Adipocyte (in vitro differentiated cells): ENCODE measurements at regions not wholly inside any gene's neighbourhood (a gene's known extent, or its start where the extent isn't known, plus 50 kb on each side); places are given as distances from the start of the nearest gene placed in this dataset.
A peak's percentile ranks its signal among the peaks of the same experiment; 100 is the strongest.
"Not testable (repeated sequence)": the region's sequence is repeated elsewhere in the genome, so short reads cannot be mapped to it uniquely, and the experiment has no call there.

Experiments
- DNase-seq: peaks from one replicate; pipeline ENCODE4 v3.0.0-alpha.2; 2015; ENCODE audit warnings: low read depth
- H3K27me3 ChIP-seq: replicated peaks from 2 replicates; pipeline ENCODE4 v1.7.0; 2013; ENCODE audit warnings: mild to moderate bottlenecking, low read length, moderate library complexity; ENCODE audit not compliant: control insufficient read depth, insufficient read depth
- H3K36me3 ChIP-seq: 2 replicates; pipeline ENCODE4 v1.7.0; 2013; ENCODE audit warnings: low read length, mild to moderate bottlenecking, moderate library complexity; ENCODE audit not compliant: control insufficient read depth, insufficient read depth, severe bottlenecking
- H3K4me1 ChIP-seq: 2 replicates; pipeline ENCODE4 v1.7.0; 2013; ENCODE audit warnings: mild to moderate bottlenecking, low read length, moderate library complexity; ENCODE audit not compliant: control insufficient read depth, insufficient read depth
- H3K4me3 ChIP-seq: 2 replicates; pipeline ENCODE4 v1.7.0; 2013; ENCODE audit warnings: mild to moderate bottlenecking, low read length, moderate library complexity
- H3K9ac ChIP-seq: 2 replicates; pipeline ENCODE4 v1.7.0; 2013; ENCODE audit warnings: mild to moderate bottlenecking, low read length, moderate library complexity
- H3K9me3 ChIP-seq: 2 replicates; pipeline ENCODE4 v1.7.0; 2013; ENCODE audit warnings: mild to moderate bottlenecking, low read length, moderate library complexity; ENCODE audit not compliant: control insufficient read depth

DNA sequence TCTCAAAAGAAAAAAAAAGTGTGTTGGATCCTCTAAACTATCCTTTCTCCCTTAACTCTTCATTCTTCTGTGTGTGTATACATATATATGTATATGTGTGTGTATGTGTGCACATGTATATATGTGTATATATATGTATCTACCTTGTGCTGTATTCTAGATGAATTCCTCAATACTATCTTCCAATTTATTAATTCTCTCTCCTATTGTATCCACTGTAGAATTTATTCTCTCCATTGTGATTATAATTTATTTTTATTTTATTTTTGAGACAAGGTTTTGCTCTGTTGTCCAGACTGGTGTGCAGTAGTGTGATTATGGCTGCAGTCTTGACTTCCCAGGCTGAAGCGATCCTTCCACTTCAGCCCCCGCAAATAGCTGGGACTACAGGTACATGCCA lies 147.1 kb upstream of the ZNF618 start:
- no peaks in the 10 kb centered on the region for H3K36me3 ChIP-seq
- H3K9ac ChIP-seq = no peak overlapping the region
- H3K9me3 ChIP-seq = peaks cover 47% of the 10 kb centered on the region
- no peaks in the 10 kb centered on the region for H3K4me1 ChIP-seq
- H3K27me3 ChIP-seq = peaks cover 28% of the 10 kb centered on the region
- no peak for DNase-seq
- H3K4me3 ChIP-seq = no peak overlapping the region

DNA sequence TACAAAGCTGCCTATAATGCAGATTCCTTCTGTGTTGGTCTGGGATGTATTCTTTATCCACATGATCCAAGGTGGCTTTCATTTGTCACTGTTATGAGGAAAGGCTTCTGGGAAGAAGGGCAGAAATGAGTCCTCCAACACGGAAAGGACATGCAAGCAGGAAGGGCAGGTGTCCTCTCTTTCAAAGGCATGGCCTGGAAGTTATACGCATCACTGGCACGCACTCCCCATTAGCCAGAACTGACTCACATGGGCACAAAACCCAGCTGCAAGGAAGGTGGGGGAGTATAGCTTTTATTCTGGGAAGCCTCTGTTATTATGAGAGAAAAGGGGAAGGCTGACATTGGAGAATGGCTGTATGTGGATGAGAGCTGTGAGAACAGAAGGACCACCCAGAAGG lies 141.3 kb upstream of the ZNF618 start:
- no peak for DNase-seq
- Histone ChIP-seq H3K9ac (no peak overlapping the region), H3K27me3 (peaks cover 57% of the 10 kb centered on the region), H3K4me3 (no peak overlapping the region), H3K9me3 (peaks cover 43% of the 10 kb centered on the region), H3K4me1 (no peaks in the 10 kb centered on the region), H3K36me3 (no peaks in the 10 kb centered on the region)

DNA sequence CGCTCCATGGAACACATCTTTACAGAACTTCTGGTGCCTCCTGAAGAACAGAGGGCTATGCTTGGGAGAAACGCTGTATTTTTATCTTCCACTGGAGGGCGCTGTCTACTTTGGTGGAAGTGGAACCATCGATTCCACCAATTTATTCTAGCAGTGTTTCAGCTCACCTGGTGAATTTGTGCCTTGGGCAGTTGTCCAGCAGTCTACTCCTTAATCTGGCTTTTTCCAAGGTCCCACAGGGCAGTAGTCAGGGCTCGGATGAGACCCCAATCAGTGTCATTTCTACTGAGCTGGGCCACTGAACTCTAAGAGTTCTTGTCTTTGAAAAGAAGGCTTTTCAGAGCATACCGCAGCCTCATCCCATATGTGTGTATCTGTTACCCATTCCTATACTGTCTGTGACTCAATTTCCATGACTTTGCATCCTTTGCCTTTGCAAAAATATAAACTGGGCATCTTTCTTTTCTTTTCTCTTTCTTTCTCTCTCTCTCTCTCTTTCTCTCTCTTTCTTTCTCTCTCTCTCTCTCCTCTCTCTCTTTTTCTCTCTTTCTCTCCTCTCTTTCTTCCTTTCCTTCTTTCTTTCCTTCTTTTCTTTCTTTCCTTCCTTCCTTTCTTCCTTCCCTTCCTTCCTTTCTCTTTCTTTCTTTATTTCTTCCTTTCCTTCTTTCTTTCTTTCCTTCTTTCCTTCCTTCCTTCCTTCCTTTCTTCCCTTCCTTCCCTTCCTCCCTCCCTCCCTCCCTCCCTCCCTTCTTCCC lies 138.4 kb upstream of the ZNF618 start:
- no peaks in the 10 kb centered on the region for H3K36me3 ChIP-seq
- peak; percentile 87 for DNase-seq
- peaks cover 55% of the 10 kb centered on the region for H3K27me3 ChIP-seq
- H3K9me3 ChIP-seq = peaks cover 18% of the 10 kb centered on the region
- no peaks in the 10 kb centered on the region for H3K4me1 ChIP-seq
- H3K9ac ChIP-seq = no peak overlapping the region
- no peak overlapping the region for H3K4me3 ChIP-seq

DNA sequence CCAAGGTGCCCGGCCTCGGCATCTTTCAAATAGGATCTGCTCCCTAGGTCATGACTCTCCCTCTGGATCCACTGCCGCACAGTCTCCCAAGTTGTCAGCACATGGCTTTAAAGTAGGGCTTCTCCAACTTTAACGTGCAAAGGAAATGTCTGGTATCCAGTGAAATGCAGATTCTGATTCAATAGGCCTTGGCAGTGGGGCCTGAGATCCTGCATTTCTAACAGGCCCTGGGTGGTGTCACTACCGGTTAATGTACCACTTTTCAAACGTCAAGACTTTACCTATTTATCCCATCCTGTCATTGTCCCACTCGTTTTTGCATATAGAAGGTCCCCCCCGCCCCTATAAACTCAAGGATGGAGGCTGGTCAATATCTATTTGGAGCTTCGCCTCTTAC lies 137.6 kb upstream of the ZNF618 start:
- H3K27me3 ChIP-seq = peaks cover 55% of the 10 kb centered on the region
- no peak overlapping the region for H3K9ac ChIP-seq
- no peak overlapping the region for H3K4me3 ChIP-seq
- no peak for DNase-seq
- H3K9me3 ChIP-seq = peaks cover 10% of the 10 kb centered on the region
- no peaks in the 10 kb centered on the region for H3K4me1 ChIP-seq
- no peaks in the 10 kb centered on the region for H3K36me3 ChIP-seq

DNA sequence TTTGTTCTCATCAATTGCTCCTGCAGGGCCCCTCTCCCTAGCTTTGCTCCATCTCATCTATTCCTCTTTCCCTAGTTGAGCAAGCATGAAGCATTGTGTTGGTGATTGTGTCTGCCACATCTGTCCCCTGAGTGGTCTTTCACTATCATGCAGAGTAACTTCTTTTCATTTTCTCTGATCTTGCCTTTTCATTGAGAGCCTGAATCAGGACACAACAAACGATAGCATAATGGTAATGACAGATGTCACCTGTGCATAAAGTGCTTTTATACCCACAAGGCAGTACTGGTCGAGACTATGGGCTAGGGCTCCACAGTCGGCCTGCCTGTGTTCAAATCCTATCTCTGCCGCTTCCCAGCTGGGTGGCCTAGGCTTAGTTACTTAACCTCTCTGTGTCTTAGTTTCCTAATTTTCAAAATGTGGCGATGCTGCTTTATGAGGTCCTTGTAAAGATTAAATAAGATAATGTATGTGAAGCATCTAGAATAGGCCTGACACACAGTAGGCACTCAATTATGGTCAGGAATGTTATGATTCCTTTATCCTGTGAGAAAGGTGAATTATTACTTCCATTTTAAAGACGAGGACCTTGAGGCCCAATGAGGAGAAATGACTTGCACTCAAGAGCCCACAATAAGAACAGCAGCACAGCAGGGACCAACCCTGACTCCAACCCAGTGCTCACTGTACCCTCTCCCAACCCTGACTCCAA lies 137.1 kb upstream of the ZNF618 start:
- Histone ChIP-seq H3K4me3 (no peak overlapping the region), H3K9me3 (peaks cover 4% of the 10 kb centered on the region)
- DNase-seq = no peak

DNA sequence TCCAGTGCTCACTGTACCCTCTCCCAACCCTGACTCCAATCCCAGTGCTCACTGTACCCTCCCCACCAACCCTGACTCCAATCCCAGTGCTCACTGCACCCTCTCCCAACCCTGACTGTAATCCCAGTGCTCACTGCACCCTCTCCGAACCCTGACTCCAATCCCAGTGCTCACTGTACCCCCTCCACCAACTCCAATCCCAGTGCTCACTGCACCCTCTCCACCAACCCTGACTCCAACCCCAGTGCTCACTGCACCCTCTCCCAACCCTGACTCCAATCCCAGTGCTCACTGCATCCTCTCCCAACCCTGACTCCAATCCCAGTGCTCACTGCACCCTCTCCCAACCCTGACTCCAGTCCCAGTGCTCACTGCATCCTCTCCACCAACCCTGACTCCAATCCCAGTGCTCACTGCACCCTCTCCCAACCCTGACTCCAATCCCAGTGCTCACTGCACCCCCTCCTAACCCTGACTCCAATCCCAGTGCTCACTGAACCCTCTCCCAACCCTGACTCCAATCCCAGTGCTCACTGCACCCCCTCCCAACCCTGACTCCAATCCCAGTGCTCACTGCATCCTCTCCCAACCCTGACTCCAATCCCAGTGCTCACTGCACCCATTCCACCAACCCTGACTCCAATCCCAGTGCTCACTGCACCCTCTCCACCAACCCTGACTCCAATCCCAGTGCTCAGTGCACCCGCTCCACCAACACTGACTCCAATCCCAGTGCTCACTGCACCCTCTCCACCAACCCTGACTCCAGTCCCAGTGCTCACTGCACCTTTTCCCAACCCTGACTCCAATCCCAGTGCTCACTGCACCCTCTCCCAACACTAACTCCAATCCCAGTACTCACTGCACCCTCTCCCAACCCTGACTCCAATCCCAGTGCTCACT lies 136.3 kb upstream of the ZNF618 start:
- not testable (repeated sequence) for H3K4me3 ChIP-seq, H3K9ac ChIP-seq, DNase-seq, H3K4me1 ChIP-seq, H3K36me3 ChIP-seq, H3K9me3 ChIP-seq
- peaks cover 57% of the 10 kb centered on the region for H3K27me3 ChIP-seq

More for the DNA sequence above, 137.1 kb upstream of the ZNF618 start:
- Histone ChIP-seq H3K4me1 (no peaks in the 10 kb centered on the region), H3K36me3 (no peaks in the 10 kb centered on the region), H3K27me3 (peaks cover 55% of the 10 kb centered on the region), H3K9ac (no peak overlapping the region)

DNA sequence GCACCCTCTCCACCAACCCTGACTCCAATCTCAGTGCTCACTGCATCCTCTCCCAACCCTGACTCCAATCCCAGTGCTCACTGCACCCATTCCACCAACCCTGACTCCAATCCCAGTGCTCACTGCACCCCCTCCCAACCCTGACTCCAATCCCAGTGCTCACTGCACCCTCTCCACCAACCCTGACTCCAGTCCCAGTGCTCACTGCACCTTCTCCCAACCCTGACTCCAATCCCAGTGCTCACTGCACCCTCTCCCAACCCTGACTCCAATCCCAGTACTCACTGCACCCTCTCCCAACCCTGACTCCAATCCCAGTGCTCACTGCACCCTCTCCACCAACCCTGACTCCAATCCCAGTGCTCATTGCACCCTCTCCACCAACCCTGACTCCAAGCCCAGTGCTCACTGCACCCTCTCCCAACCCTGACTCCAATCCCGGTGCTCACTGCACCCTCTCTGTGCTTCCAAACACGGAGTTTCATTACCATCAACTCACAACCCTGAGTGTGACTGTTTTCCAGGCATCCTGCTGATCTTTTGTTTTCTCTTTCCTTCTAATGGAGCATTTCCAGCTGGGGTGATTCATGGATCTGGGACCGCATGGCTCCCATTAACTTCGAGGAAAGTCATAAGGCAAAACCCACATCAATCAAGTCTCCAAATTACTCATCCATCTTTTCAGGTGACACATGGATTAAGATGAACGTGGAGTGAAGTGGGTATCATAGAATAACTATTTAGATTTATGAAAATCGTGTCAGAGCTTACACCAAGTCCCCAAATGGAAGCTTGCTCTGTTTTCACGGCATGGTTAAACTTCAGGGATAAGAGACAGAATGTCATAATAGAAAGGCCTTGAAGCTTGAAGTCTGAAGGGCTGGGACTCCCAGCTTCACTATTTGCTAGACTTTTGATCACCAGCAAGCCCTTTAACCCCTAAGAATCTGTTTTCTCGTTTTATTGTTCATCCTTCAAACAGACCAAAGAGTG lies 135.3 kb upstream of the ZNF618 start:
- H3K27me3 ChIP-seq = peaks cover 56% of the 10 kb centered on the region
- H3K9me3 ChIP-seq, H3K4me1 ChIP-seq, H3K4me3 ChIP-seq, H3K9ac ChIP-seq, H3K36me3 ChIP-seq: not testable (repeated sequence)
- peak; percentile 22 for DNase-seq

DNA sequence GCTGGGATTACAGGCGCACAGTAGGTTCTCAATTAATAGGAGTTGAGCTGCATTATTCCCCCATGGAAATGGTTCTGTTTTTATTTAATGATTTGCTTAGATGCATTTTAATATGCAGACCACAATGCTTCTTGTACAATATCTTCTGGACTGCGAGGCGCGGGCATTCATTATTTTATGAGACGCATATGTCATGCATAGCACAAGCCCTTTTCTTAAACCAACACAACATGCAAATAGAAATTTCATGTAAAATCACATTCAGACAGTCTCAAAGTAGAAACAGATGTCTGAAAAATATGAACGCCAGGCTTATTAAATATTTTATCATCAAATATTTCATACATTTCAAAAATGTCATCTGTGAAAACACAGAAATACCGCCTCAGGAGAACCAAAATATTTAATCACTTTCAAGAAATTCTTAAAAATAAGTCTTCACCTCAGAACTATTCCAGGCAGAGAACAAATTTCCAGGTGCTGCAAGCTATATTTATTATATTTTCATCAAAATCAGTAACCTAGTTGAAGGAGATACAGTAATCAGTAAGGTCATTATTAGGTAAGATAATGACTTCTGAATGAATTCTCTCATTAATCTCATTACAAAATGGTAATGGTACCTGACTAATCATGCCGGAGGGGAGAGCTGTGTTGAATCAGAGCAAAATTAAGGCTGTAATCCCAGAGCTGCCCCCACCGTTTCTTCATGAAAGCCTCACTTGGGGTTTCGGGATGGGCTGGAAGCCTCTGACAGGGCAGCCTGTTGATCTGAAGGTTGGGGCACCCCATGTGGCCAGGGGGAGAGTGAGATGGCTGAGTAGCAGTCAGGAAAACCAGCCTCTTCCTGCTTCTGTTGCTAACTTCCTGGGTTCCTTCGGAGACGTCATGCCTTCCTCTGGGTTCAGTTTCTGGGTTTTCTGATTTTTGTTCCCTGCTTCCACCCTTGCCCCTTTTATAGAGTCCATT lies 133.9 kb upstream of the ZNF618 start:
- Histone ChIP-seq H3K9me3 (peaks cover 17% of the 10 kb centered on the region), H3K27me3 (peaks cover 56% of the 10 kb centered on the region), H3K4me1 (no peaks in the 10 kb centered on the region), H3K4me3 (no peak overlapping the region), H3K9ac (no peak overlapping the region), H3K36me3 (no peaks in the 10 kb centered on the region)
- DNase-seq = peak; percentile 14

DNA sequence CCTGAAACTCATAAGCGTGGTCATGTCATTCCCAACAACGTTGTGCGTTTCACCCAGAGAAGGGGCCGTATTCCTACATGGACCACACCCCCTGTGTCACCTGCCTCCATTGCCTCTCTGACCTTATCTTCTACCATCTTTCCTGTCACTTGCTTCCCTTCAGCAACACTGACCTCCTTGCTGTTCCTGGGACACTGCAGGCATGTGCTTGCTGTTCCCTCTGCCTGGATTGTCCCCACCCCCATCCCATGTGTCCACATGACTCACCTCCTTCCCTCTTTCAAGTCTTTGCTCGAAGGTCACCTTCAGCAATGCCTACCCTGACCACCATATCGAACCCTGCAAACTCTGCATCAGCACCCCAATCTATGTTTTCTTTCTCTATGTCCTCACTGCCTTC lies 133.2 kb upstream of the ZNF618 start:
- Histone ChIP-seq H3K27me3 (peaks cover 56% of the 10 kb centered on the region), H3K4me1 (no peaks in the 10 kb centered on the region), H3K9me3 (peaks cover 24% of the 10 kb centered on the region), H3K9ac (no peak overlapping the region), H3K4me3 (no peak overlapping the region), H3K36me3 (no peaks in the 10 kb centered on the region)
- DNase-seq = no peak

DNA sequence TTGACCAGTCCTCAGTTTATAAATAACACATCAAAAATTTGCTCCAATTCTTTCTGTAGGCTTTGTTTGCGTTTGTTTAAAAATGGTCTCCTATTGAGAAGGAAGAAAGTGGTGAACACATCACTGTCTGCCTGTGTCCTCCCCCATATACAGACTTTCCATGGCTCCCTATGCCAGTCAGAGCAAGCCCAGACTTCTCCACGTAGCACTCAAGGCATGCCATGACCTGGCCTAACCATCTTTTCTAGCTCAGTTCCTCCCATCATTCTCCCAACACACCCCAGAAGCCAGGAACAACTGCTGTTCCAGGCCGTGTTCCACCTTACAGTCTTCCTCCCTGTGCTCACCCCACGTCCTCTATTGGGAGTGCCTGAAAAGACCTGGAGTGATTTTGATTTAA lies 129.6 kb upstream of the ZNF618 start:
- Histone ChIP-seq H3K9ac (no peak overlapping the region), H3K27me3 (peaks cover 47% of the 10 kb centered on the region), H3K36me3 (no peaks in the 10 kb centered on the region), H3K9me3 (peaks cover 53% of the 10 kb centered on the region), H3K4me3 (no peak overlapping the region), H3K4me1 (no peaks in the 10 kb centered on the region)
- no peak for DNase-seq
